Kidney glomerular epithelial cell (primary cell): ENCODE measurements at regions not wholly inside any gene's neighbourhood (a gene's known extent, or its start where the extent isn't known, plus 50 kb on each side); places are given as distances from the start of the nearest gene placed in this dataset.

ENCODE experiments used
- DNase-seq: peaks from one replicate; lab custom pipeline; 2025; lab: John Stamatoyannopoulos, UW

GRCh38 chr22:44442186-44442815 lies 55.7 kb downstream of the RTL6 start:
- DNase-seq = no peak

GRCh38 chr22:44441401-44442185 lies 56.4 kb downstream of the RTL6 start:
- DNase-seq = no peak

GRCh38 chr22:44440224-44441160 lies 57.5 kb downstream of the RTL6 start:
- DNase-seq = no peak

GRCh38 chr22:44439356-44440223 lies 58.4 kb downstream of the RTL6 start:
- DNase-seq = no peak

- DNase-seq = no peak
Measured at GRCh38 chr22:44438481-44439131, 59.4 kb downstream of the RTL6 start.

GRCh38 chr22:44438056-44438455 lies 60.0 kb downstream of the RTL6 start:
- DNase-seq = no peak

- no peak for DNase-seq
Measured at GRCh38 chr22:44437216-44438055, 60.6 kb downstream of the RTL6 start.

- no peak for DNase-seq
Measured at GRCh38 chr22:44436736-44437135, 61.3 kb downstream of the RTL6 start.

- DNase-seq = no peak
Measured at GRCh38 chr22:44431256-44431655, 66.8 kb downstream of the RTL6 start.

GRCh38 chr22:44430716-44431115 lies 67.3 kb downstream of the RTL6 start:
- no peak for DNase-seq

- no peak for DNase-seq
Measured at GRCh38 chr22:44429941-44430587, 68.0 kb downstream of the RTL6 start.

- no peak for DNase-seq
Measured at GRCh38 chr22:44428941-44429830, 68.8 kb downstream of the RTL6 start.

- no peak for DNase-seq
Measured at GRCh38 chr22:44427611-44428470, 70.2 kb downstream of the RTL6 start.

- no peak for DNase-seq
Measured at GRCh38 chr22:44426981-44427380, 71.1 kb downstream of the RTL6 start.

- no peak for DNase-seq
Measured at GRCh38 chr22:44425694-44426045, 72.4 kb downstream of the RTL6 start.

- DNase-seq = no peak
Measured at GRCh38 chr22:44424867-44425693, 73.0 kb downstream of the RTL6 start.

- DNase-seq = no peak
Measured at GRCh38 chr22:44424359-44424682, 73.7 kb downstream of the RTL6 start.
